Inflammatory macrophage (primary cell): ENCODE measurements at regions not wholly inside any gene's neighbourhood (a gene's known extent, or its start where the extent isn't known, plus 50 kb on each side); places are given as distances from the start of the nearest gene placed in this dataset.

Experiments
- DNase-seq, 2 donors: peaks; one replicate each; pipeline ENCODE4 v3.0.0-alpha.2; 2020 to 2022

DNA sequence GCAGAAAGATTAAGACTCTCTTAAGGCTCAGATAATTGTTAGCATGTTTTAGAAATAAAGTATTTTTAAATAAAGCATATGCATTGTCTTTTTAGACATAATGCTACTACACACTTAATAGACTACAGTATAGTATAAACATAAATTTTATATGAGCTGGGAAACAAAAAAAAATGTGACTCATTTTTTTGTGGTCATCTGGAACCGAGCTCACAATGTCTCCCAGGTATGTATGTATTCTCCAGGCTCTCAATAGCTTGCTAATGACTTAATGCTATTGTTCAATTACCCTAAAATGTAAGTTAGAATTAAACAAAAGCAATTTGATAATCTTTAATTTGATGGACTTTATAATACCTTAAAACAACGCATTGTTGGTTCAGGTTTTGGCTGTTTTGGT lies 167.2 kb downstream of the NUP35 start:
- no peak for DNase-seq

DNA sequence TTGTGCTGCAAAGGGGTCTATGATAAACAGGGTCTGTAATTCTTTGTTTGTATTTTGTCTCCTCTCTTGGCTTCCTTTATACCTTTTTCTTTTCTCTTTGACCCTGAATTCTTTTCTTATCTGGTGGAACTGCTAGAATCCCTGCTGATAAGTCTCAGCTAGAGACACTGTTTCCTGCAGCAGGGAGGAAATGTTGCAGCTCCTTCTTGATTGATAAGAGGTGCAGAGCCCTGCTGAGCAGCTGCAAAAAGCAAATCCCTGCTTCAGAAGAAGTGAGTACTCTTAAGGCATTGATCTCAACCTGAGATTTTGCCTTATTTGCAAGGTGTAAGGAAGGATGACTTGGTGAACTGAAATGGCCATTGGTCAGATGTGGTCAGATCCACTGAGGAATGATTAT lies 167.8 kb downstream of the NUP35 start:
- no peak for DNase-seq

DNA sequence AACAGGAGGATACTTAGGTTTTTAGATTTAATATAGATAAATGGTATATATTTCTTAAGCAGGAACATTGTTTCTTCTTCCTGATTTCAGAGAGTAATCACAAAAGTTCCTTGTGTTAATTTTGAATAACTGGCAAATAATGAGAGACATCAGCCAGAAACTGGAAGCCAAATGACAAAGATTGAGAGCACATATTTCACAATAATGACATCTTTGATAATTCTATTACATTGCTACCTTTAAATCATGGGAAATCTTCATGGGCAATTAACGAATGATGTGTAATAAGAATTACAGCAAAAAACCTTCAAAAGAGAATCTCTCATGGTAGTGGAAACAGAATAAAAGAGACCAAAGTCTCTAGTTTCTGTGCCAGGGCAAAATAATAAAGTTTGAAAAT lies 215.1 kb downstream of the NUP35 start:
- DNase-seq: no peak

DNA sequence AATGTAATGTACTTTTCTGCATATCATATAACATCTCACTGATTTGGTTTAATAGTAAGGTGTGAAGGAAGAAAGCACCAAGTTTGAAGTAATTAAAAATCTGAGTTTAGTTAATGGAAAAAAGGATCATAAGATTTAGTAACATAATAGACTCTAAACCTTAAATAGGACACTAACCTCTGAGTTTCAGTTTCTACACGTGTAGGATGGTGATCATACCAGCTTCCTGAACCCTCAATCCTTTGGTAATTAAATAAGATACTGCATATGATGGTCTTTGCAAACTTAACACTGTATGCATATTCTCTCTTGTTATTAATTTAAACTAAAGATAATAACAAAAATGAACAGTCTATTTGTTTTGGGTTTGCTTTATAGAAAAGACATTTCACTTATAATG lies 216.8 kb downstream of the NUP35 start:
- no peak for DNase-seq

DNA sequence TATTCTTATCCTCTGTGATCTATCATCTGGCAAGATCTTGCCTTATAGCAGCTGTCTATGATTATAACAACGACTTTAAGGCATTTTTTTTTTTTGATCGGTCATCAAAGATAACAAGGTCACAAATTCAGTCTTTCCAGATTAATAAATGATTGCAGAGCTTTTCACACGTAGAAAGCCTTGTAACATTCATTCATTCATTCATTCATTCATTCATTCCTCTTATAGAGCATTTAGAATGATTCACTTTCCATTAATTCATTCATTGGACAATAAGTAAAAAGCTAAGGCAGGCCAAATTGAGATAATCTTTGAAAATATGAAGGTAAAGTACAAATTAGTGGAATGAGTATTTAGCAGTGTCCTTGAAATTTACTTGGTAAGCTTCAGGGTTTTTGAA lies 223.7 kb downstream of the NUP35 start:
- no peak for DNase-seq

DNA sequence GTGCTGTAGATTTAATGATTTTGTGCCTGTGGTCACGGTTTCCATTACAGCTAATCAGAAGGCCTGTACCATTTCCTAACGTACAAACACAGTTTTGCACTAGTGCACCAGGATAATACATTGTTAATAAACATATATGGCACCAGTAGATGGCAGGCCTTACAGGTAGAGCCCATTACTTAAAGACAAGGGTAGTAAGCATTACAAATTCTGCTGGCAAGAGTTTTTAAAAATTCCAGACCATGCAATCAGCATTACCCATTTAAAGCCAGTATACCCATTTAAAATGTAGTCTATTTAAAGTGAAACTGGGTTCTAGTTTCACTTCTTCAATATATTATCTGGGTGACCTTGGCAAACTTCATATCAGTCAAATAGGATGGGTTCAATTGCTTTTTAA lies 224.2 kb downstream of the NUP35 start:
- DNase-seq: no peak

DNA sequence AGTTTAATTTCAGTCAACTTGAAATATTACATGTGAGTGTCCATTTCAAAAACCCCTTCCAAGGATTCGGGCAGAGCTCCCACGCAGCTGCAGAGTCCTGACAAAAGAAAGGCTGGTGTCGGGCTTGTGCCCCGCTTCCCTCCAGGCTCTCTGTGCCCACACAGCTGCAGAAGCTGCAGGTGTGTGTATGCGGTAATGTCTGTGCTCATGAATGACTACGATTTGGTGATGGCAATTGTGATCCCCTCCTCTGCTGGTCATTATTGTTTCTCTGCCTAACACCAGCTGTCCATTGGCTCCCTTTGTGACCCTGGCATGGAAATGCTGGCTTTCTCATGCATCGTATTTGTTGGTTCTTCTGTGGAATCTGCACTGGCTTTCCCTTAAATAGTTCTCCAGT lies 224.8 kb downstream of the NUP35 start:
- DNase-seq: no peak

DNA sequence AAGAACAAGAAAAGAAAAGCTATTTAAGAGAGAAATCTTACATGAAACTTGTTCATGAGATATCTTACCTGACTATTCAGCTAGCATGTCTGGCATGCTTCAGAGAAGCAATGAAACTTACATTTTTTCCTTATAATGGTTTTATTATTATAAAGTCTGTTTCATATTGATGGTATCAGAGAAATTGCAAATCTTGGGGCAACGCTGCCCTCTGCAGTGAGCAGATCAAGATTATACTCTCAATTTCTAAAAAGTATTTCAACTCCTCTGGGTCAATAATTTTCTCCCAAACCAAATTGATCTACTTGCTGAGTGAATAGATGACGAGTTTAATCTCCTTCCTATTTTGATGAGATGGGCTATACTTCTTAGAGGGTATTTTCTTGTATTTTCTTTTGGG lies 235.6 kb downstream of the NUP35 start:
- DNase-seq: no peak

DNA sequence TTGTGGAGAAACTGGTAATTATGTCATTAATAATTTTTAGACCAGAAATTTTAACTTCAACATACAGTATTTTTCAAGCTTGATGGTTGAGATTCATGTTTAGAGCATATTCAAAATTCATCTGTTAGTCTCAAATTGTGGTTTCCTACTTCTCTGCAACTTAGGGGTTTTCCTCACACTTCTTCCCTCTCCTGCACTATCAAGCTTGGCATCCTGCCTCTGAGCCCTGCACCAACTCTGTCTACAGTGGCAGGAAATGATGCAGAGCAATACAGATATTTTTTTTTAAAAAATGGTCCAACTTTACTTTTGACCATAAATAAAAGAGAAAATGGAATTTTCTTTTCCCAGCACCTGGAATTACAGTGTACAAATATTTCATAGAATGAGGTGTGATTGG lies 247.3 kb downstream of the NUP35 start:
- DNase-seq: no peak

DNA sequence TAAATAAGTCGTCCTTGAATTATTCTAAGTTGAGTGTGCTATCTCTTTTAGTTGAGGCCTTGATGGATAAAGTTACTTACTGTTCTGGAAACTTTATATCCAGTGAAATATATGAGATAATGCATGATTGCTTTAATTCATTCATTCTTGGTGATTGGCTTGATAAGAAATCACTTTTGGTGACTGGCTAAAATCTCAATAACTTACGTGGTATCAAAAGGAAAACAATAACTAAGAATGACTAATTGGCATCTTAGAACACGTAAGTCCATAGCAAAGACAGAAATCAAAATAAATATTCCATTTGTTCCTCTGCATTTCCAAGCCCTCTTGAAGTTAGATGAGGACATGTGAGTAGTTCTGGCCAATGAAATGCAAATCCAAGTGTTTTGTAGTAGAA lies 251.6 kb downstream of the NUP35 start:
- no peak for DNase-seq

DNA sequence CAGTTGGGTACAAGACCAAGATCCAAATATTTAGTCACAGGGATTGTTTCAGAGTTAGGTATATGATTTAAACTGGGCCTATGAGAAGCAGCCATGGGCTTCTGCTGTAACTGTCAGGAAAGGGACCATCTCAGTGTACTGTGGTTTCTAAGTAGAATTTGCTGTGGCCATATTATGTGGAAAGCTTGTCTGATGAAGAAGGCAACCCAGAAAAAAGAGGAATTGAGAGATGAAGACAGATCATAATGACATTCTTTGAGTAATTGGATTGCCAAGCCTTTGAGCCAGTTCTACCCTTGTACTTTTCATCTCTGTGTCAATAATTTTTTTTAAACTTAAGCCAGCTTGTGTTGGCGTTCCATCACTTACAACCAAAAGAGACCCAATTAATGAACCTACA lies 259.6 kb downstream of the NUP35 start:
- DNase-seq: no peak

DNA sequence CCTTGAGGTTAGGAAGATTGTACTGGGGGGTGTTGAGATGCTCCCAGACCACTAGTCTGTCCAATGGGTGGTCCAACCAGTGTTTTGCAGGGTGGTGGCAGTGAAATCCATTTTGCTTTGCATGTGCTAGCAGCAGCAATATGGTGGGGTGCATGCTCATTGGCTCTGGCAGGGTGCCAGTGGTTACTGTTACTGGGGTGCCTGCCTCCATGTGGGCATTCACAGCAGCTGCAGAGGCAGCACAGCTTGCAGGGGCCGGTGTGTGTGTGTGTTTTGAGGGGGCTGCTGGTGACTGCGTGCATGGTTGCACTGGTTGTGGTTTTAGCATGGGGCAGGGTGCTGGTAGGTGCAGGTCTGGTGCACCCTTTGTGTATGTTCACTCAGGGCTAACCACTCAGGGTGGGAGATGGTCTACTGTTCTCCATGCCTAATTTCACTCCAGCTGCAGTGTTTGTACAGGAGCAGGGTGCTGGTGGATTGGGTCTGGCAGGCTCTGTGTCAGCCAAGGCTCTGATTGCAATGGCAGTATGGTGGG lies 265.4 kb downstream of the NUP35 start:
- no peak for DNase-seq

DNA sequence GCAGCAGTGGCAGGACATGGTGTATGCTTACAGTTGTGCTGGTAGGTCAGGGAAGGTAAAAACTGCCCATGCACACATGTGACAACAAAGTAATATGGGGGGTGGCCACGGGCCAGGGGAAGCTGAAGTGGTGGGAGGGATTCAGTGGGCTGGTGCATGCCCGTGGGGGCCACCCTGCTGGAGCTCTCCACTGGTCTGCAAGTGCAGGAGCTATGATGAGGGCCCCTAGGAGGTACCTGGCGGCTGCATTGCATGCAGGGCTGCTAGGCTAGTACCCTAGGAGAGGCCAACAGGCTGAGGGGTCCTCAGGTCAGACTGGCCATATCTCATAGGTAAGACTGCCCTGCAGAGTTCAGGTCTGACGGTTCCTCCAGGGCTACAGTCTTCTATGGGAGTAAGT lies 265.9 kb downstream of the NUP35 start:
- DNase-seq: no peak

DNA sequence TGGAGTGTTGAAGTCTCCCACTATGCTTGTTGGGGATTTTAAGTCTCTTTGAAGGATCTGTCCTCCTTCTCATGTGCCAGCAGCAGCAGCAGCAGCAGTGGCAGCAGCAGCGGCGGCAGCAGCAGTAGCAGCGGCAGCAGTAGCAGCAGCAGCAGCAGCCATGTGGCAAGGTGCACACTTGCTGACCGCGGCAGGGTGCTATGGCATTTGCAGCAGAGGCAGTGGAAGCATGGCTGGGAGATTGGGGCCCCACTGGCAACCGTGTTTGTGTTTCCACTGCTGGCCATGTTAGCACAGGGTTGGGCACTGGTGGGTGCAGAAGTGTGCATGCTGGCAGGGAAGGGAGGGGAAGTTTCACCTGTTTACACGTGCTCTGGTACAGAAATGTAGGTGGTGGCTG lies 280.1 kb downstream of the NUP35 start:
- no peak for DNase-seq

DNA sequence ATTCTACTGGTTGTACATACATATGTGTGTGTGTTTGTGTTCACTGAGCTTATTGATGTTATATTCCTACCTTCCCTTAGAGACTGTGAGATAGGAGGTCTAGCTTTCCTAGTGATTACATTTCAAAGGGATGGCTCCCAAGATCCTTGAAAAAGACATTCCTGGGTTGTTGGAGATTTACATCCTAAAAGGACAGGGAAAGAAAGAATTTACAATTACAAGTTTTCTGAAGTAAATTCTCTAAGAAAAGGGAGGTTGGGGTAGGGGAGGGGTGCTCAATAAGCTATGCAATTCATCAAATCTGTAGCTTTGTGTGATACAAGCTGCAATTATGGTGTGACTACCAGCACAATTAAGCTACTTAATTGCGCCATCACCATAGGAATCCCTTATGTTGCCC lies 284.3 kb downstream of the NUP35 start:
- no peak for DNase-seq

DNA sequence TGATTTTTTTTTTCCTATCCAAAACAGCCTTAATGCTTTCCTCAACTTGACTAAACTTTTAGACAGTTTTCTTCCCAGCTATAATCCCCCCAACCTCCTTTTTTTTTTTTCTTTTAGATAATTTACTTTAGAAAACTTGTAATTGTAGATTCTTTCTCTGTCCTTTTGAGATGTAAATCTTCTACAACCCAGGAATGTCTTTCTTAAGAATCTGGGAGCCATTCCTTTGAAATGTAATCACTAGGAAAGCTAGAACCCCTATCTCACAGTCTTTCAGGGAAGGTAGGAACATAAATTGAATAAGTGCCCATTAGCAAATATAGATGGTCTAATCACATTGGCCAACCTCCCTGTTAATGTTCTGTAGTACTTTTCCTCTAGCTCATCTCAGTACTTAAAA lies 285.4 kb downstream of the NUP35 start:
- no peak for DNase-seq

DNA sequence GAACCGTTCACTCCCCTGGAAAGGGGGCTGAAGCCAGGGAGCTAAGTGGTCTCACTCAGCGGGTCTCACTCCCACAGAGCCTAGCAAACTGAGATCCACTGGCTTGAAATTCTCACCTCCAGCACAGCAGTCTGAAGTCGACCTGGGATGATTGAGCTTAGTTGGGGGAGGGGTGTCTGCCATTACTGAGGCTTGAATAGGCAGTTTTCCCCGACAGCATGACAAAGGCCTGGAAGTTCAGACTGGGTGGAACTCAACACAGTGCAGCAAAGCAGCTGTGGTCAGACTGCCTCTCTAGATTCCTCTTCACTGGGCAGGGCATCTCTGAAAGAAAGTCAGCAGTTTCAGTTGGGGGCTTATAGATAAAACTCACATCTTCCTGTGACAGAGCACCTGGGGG lies 292.5 kb downstream of the NUP35 start:
- DNase-seq: no peak

DNA sequence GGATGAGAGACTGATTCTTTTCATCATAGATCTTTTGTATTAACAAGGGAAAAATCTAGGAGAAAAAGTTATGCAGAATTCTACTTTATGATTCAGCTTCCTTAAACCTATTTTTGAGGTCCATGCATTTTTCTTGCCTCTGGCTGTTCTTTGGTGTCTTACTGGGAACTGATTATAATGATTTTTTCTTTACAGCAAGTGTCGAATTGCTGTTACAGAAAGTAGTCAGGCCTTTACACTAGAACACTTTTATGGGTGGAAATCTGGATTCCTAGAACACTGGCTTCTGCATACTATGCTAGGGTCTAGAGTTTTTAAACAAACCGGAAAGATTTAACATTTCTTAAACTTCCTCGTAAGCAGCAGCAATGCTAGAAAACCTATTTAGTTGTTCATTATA lies 302.6 kb downstream of the NUP35 start:
- DNase-seq: no peak

DNA sequence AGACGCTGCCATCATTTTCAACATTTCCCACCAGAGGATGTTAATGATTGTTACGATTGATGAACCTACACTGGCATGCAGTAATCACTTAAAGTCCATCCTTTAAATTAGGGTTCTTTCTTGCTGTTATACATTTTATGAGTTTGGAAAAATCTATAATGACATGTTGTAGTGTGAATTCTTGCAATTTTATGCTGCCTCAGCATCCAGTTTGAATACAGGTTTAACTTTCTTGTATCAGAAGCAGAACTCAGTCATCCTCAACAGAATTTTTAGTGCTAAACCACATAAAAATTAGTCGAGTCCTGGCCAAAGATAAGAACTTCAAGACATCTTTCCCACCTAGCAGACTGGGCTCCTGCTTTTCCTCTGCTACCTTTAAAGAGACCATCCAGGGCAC lies 303.3 kb downstream of the NUP35 start:
- no peak for DNase-seq

DNA sequence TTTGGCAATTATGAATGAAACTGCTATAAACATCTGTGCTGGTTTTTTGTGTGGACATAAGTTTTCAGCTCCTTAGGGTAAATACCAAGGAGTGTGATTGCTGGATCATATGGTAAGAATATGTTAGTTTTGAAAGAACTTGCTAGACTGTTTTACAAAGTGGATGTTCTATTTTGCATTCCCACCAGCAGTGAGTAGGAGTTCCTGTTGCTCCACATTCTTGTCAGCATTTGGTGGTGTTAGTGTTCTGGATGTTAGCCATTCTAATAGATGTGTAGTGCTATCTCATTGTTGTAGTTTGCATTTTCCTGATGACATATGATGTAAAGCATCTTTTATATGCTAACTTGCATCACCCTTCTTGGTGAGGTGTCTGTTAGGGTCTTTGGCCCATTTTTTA lies 304.6 kb downstream of the NUP35 start:
- no peak for DNase-seq

DNA sequence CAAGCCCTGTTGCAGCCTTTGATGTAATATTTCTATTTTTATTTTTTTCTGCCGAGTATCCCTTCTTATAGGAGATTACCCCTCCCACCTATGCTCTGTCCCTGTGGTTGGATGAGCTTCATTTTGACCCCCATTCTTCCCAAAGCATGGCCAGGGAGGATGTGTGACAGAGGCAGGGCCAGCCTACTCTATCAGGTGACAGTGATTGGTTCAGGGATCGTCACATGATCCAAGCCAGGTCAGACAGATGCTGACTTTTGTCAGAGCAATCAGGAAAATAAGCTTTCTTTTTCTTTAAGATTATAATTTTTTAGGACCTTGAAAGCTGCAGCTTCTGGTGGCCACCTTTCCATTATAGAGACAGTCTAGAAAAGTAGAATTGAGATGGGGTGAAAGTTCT lies 314.3 kb downstream of the NUP35 start:
- DNase-seq: no peak

DNA sequence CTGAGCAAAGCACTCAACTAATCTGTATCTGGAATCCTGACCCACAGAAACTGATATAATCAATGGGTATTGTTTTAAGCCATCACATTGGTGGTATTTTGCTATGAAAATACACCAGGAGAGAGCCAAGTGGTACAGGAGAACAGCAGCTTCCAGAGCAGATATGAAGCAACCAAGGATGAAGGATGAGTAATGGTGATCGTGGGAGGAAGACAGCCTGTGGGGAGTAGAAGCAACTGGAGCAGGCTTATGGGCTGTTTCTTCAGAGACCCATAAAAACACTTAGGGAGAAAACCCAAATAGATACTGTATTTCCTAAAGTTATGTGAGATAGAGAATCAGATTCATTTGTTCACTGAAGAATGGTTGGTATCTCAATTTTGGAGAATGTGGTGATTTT lies 330.8 kb downstream of the NUP35 start:
- DNase-seq: no peak

DNA sequence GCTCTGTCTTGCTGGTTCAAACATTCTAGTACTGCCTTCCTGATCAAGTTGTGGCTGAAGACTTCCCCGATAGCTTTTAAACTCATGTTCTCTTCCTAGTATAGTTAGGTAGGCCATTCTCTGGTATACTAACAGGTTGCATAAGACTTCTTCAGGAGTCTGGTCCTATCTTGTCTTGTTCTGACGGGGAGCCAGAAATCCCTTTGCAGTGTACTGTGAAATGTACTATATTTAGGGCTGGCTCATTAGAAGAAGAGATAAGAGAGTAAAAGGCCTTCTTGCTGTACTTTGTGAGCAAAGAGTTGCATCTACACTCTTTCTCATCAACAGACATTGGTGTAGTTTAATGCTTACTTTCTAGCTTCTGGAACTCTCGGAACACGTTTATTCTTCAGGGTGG lies 331.9 kb downstream of the NUP35 start:
- DNase-seq: no peak

DNA sequence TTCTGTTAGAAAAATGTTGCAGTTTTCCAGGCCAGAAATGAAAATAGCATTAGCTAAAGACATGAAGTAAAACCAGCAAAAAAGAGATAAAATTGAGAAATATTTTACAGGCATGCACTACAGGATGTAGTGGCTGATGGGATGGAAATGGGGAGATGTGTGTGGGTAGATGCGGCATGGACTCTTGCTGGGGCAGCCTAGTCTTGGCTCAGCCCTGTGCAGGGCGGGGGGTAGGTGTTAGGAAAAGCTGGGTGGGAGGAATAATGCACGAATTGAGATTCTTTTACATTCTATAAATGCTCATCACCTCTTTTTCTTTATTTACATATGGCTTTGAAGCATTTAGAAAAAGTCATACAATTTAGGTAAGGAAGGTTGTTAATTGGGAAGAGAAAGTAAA lies 334.2 kb downstream of the NUP35 start:
- no peak for DNase-seq

DNA sequence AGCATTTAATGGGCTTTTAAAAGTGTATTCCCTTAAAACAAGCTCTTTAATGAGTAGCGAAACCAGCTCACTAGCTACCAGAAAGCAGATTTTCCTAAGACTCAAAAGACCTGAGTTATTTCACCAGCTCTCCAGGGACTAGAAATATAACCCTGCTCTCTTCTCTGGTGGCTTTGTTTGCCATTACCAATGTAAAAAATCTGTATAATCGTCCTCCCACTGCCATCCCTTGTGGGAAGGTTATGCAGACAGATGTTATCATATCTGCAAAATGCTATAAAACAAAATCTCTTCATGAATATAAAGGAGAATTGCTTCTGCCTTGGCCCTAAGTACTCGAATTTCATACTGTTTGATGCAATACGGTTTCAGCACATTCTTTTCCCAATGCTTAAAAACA lies 335.2 kb downstream of the NUP35 start:
- no peak for DNase-seq

DNA sequence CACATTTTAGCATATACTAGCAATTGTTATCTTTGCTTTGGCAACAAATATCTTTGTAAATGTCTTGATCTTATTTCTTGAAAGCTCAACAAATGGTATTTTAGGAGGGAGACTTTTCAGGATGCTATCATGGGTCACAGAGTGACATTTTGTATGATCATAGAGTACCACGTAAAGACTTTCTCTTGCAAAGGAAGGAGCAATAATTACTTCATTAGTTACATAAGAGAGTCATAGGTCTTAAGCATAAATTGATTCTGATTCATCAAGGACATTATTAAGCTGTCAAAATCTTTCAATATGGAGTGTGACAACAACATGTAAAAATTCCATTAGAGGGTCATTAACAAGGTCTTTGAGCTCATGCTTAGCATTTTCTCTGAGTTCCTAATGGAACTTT lies 339.6 kb downstream of the NUP35 start:
- DNase-seq: no peak
